CD4-positive, alpha-beta memory T cell (primary cell): ENCODE measurements at regions not wholly inside any gene's neighbourhood (a gene's known extent, or its start where the extent isn't known, plus 50 kb on each side); places are given as distances from the start of the nearest gene placed in this dataset.

Experiments used
- CTCF ChIA-PET: fragments of 350-600 bp; sonication (Branson Sonifier 250); formaldehyde crosslinking; loops from one replicate; lab custom pipeline; 2021; ENCODE audit warnings: inconsistent platforms; ENCODE audit not compliant: partially characterized antibody; lab: Charles Lee
- POLR2A ChIA-PET: fragments of 350-600 bp; sonication (Branson Sonifier 250); formaldehyde crosslinking; loops from one replicate; lab custom pipeline; 2021; ENCODE audit not compliant: partially characterized antibody; lab: Charles Lee
- DNase-seq, 5 donors: peaks; one replicate each; pipeline versions ENCODE4 v3.0.0 to v3.0.0-alpha.2; 2020 to 2022; ENCODE audit warnings: mixed read lengths in 1 of 5
- H3K27ac ChIP-seq: one replicate; pipeline ENCODE4 v1.7.0; 2013; ENCODE audit warnings: low read depth, low read length
- H3K27me3 ChIP-seq: 2 replicates; pipeline ENCODE4 v1.7.0; 2013; ENCODE audit warnings: mild to moderate bottlenecking, low read length, moderate library complexity; ENCODE audit not compliant: insufficient read depth
- H3K36me3 ChIP-seq: 2 replicates; pipeline ENCODE4 v1.7.0; 2013; ENCODE audit warnings: mild to moderate bottlenecking, low read length, moderate library complexity; ENCODE audit not compliant: insufficient read depth
- H3K4me1 ChIP-seq: 2 replicates; pipeline ENCODE4 v1.7.0; 2013; ENCODE audit warnings: mild to moderate bottlenecking, low read length, moderate library complexity; ENCODE audit not compliant: insufficient read depth
- H3K4me3 ChIP-seq, 2 donors: one replicate each; pipeline ENCODE4 v1.7.0; 2013; ENCODE audit warnings: low read length in 2 of 2, mild to moderate bottlenecking in 1 of 2
- H3K9me3 ChIP-seq, 2 donors: one replicate each; pipeline ENCODE4 v1.7.0; 2013; ENCODE audit warnings: low read length in 2 of 2, control low read depth in 1 of 2; ENCODE audit not compliant: control insufficient read depth in 1 of 2
- H3K27ac Mint-ChIP-seq, 7 donors: one replicate each; pipeline ENCODE4 v1.8.0; 2020 to 2021; ENCODE audit warnings: mixed read lengths in 7 of 7, mild to moderate bottlenecking in 6 of 7, inconsistent platforms in 3 of 7, moderate library complexity in 3 of 7
- H3K27me3 Mint-ChIP-seq, 2 donors: one replicate each; pipeline ENCODE4 v1.8.0; 2020 to 2021; ENCODE audit warnings: mixed read lengths in 2 of 2
- H3K36me3 Mint-ChIP-seq, 2 donors: one replicate each; pipeline ENCODE4 v1.8.0; 2020 to 2021; ENCODE audit warnings: mixed read lengths in 2 of 2, inconsistent platforms in 1 of 2, mild to moderate bottlenecking in 1 of 2
- H3K4me1 Mint-ChIP-seq, 4 donors: one replicate each; pipeline ENCODE4 v1.8.0; 2020 to 2021; ENCODE audit warnings: mixed read lengths in 4 of 4, mild to moderate bottlenecking in 1 of 4
- H3K4me3 Mint-ChIP-seq, 8 donors: one replicate each; pipeline ENCODE4 v1.8.0; 2020 to 2021; ENCODE audit warnings: mixed read lengths in 8 of 8, mild to moderate bottlenecking in 7 of 8, moderate library complexity in 6 of 8, inconsistent platforms in 3 of 8
- H3K9me3 Mint-ChIP-seq, 8 donors: one replicate each; pipeline ENCODE4 v1.8.0; 2020 to 2021; ENCODE audit warnings: mixed read lengths in 8 of 8, mild to moderate bottlenecking in 5 of 8, inconsistent platforms in 3 of 8, moderate library complexity in 1 of 8
- intact Hi-C: fragments of 100-400 bp; cut with micrococcal nuclease; formaldehyde crosslinking; loops from one replicate; pipeline ENCODE4 v1.15.1; 2023

GRCh38 chr1:212155219-212155618 lies 119.7 kb downstream of the DTL start:
- intact Hi-C loops, result no loop called here

GRCh38 chr1:212157252-212157651 lies 121.7 kb downstream of the DTL start:
- ChIA-PET POLR2A (no interaction called here), CTCF (interaction anchor here (0.6 kb wide), 1 partner anchor 299 kb away, joined by 3 read pairs; no protein-coding TSS in a partner anchor)
- Mint-ChIP-seq H3K27me3 (no peaks in the 10 kb centered on the region), H3K4me1 (peaks cover 14 to 35% (median 26%) of the 10 kb centered on the region in 4 donors), H3K27ac (no peak overlapping the region), H3K9me3 (peaks cover 0 to 7% (median 0%) of the 10 kb centered on the region in 8 donors), H3K36me3 (no peaks in the 10 kb centered on the region), H3K4me3 (no peak overlapping the region)
- H3K27ac ChIP-seq, result no peak overlapping the region
- intact Hi-C loops, result no loop called here
- H3K4me3 ChIP-seq, result no peak overlapping the region
- no peaks in the 10 kb centered on the region for H3K9me3 ChIP-seq
- H3K36me3 ChIP-seq, result no peaks in the 10 kb centered on the region
- no peak for DNase-seq
- H3K4me1 ChIP-seq, result peaks cover 28% of the 10 kb centered on the region
- H3K27me3 ChIP-seq, result no peaks in the 10 kb centered on the region

More at GRCh38 chr1:212155219-212155618, 119.7 kb downstream of the DTL start:
- H3K27me3 Mint-ChIP-seq, result no peaks in the 10 kb centered on the region
- Histone ChIP-seq H3K36me3 (no peaks in the 10 kb centered on the region), H3K27me3 (no peaks in the 10 kb centered on the region), H3K4me3 (no peak overlapping the region), H3K27ac (no peak overlapping the region), H3K9me3 (no peaks in the 10 kb centered on the region), H3K4me1 (peaks cover 13% of the 10 kb centered on the region)
- H3K36me3 Mint-ChIP-seq, result no peaks in the 10 kb centered on the region
- H3K4me3 Mint-ChIP-seq, result no peak overlapping the region
- peaks cover 0 to 7% (median 0%) of the 10 kb centered on the region in 8 donors for H3K9me3 Mint-ChIP-seq
- CTCF ChIA-PET, result no interaction called here
- H3K27ac Mint-ChIP-seq, result no peak overlapping the region
- H3K4me1 Mint-ChIP-seq, result peaks cover 7 to 21% (median 13%) of the 10 kb centered on the region in 4 donors
- no peak for DNase-seq
- POLR2A ChIA-PET, result no interaction called here

DNA sequence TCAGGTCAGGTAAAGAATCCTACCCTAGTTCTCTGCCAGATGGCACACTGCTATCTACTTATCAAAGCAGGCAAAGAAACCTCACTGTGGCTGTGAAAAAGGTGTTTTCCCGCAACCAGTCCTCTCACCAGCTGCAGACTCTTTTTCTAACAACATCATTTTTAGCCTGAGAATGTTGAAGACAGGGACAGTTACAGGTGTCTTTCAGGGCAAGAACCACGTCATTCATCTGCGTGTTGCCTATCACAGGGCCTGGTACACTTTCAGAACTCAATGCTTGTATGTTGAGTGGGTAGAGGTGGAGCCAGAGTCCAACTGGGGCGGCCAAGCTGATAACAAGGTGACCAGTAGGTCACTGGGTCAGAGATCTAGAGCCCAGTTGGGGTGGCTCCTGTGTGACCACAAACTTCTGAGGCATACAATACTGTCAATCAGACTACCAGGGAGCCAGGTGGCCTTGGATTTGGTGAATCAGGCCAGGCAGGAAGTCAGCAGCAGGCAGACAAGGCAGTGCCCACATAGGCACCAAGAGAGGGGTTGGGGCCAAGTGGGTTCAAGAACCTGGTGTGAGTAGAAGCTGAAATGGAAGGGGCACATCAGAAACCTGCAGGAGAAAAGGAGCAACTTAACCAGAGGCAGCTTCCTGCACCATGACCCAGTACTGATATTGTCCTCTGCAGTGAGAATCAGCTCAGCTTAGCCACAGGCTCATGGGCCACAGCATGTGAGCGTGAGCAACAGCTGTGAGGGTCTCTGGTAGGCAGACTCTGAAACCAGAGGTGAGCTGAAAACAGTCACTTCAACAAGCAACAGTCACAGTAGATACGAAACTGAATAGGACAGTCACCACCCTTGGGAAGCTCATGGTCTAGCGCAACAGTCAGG lies 123.6 kb downstream of the DTL start:
- POLR2A ChIA-PET, result no interaction called here
- intact Hi-C loops, result no loop called here

DNA sequence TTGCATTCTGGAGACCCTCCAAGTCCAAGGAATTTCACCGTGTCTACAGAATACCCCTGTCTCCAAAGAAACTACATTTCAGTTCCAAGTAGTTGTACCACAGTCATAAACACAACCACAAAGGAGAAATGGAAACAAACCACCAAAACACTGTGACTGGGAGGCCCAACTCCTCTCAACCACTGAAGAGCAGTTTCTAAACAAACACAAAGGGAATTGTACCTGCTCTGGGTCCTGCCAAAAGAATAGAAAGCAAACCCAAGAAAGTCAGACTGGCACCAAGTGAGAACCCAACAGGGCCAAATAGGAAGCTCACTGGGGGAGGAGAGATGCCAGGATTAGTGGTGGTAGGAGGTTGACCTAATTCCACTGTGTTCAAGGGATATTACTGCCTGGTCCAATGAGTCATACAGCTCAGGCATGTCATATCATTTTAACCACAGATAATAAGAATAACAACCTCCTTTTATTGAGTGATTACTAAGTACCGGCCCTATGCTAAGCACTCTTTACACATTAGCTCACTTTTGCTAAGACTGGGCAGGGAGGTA lies 123.9 kb upstream of the PPP2R5A start:
- DNase-seq, result peak in 2 of 5 donors; percentile 2 to 41
- peak overlapping the region in 4 of 8 donors; percentile 4 to 29 (median 26) for H3K4me3 Mint-ChIP-seq

More for the DNA sequence above, 123.6 kb downstream of the DTL start:
- Mint-ChIP-seq H3K4me1 (peaks cover 20 to 41% (median 31%) of the 10 kb centered on the region in 4 donors), H3K36me3 (no peaks in the 10 kb centered on the region), H3K9me3 (no peaks in the 10 kb centered on the region), H3K27ac (peak overlapping the region; percentile 18 to 93 (median 74)), H3K4me3 (peak overlapping the region in 3 of 8 donors; percentile 6 to 43 (median 9)), H3K27me3 (no peaks in the 10 kb centered on the region)
- peaks cover 40% of the 10 kb centered on the region for H3K4me1 ChIP-seq
- H3K4me3 ChIP-seq, result no peak overlapping the region
- no peak overlapping the region for H3K27ac ChIP-seq
- H3K36me3 ChIP-seq, result no peaks in the 10 kb centered on the region
- peak; percentile 26 to 62 (median 34) for DNase-seq
- CTCF ChIA-PET, result interaction anchor here (1.4 kb wide), 1 partner anchor 88 kb away, joined by 3 read pairs; no protein-coding TSS in a partner anchor
- no peaks in the 10 kb centered on the region for H3K9me3 ChIP-seq
- H3K27me3 ChIP-seq, result no peaks in the 10 kb centered on the region

GRCh38 chr1:212162635-212163034 lies 122.6 kb upstream of the PPP2R5A start:
- H3K9me3 Mint-ChIP-seq, result no peaks in the 10 kb centered on the region

More for the DNA sequence above, 123.9 kb upstream of the PPP2R5A start:
- Mint-ChIP-seq H3K36me3 (no peaks in the 10 kb centered on the region), H3K27ac (peak overlapping the region in 3 of 7 donors; percentile 23 to 29 (median 27)), H3K4me1 (peaks cover 20 to 41% (median 31%) of the 10 kb centered on the region in 4 donors), H3K27me3 (no peaks in the 10 kb centered on the region), H3K9me3 (no peaks in the 10 kb centered on the region)
- POLR2A ChIA-PET, result interaction anchor here (1.7 kb wide), 1 partner anchor 125 kb away, joined by 9 read pairs; no protein-coding TSS in a partner anchor
- intact Hi-C loops, result no loop called here
- H3K4me3 ChIP-seq, result no peak overlapping the region
- no peaks in the 10 kb centered on the region for H3K27me3 ChIP-seq
- no peak overlapping the region for H3K27ac ChIP-seq
- no peaks in the 10 kb centered on the region for H3K36me3 ChIP-seq
- H3K4me1 ChIP-seq, result peaks cover 40% of the 10 kb centered on the region
- H3K9me3 ChIP-seq, result no peaks in the 10 kb centered on the region
- CTCF ChIA-PET, result interaction anchor here (2.2 to 2.3 kb wide), 2 partner anchors 9 to 90 kb away, joined by 5 to 9 read pairs; no protein-coding TSS in a partner anchor

DNA sequence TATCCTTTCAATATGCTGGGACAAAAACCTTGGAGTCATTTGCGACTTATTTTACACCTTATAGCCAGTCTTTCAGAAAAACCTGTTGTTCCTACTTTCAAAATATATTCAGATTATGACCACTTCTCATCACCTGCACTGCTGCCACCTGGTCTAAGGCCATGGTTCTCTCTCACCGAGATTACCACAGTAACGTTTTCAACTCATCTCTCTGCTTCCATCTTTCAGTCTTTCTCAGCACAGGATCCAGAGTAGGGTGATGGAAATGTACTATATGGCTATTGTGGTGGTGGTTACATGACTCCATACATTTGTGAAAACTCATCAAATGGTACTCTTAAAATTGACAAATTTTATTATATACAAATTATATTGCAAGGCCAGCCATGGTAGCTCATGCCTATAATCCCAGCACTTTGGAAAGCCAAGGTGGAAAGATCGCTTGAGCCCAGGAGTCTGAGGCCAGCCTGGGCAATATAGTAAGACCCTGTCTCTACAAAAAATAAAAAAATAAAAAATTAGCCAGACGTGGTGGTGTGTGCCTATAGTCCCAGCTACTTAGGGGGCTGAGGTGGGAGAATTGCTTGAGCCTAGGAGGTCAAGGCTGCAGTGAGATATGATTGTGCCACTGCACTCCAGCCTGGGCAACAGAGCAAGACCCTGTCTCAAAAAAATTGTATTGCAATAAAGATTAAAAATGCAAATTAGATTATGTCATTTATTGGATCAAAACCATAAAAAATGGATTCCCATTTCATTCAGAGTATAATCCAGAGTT lies 120.9 kb upstream of the PPP2R5A start:
- H3K36me3 Mint-ChIP-seq, result no peaks in the 10 kb centered on the region
- Histone ChIP-seq H3K27ac (no peak overlapping the region), H3K4me1 (peaks cover 30% of the 10 kb centered on the region), H3K9me3 (no peaks in the 10 kb centered on the region), H3K36me3 (no peaks in the 10 kb centered on the region), H3K27me3 (no peaks in the 10 kb centered on the region), H3K4me3 (no peak overlapping the region)
- intact Hi-C loops, result no loop called here
- no peak for DNase-seq
- H3K4me3 Mint-ChIP-seq, result no peak overlapping the region
- H3K4me1 Mint-ChIP-seq, result peaks cover 14 to 29% (median 22%) of the 10 kb centered on the region in 4 donors
- ChIA-PET POLR2A (no interaction called here), CTCF (no interaction called here)
- H3K27me3 Mint-ChIP-seq, result no peaks in the 10 kb centered on the region
- H3K9me3 Mint-ChIP-seq, result peaks cover 0 to 1% (median 0%) of the 10 kb centered on the region in 8 donors
- no peak overlapping the region for H3K27ac Mint-ChIP-seq

More at GRCh38 chr1:212162635-212163034, 122.6 kb upstream of the PPP2R5A start:
- H3K4me3 ChIP-seq, result no peak overlapping the region
- ChIA-PET POLR2A (interaction anchor here (1.2 to 1.7 kb wide), 2 partner anchors 10 to 124 kb away, joined by 4 to 9 read pairs; no protein-coding TSS in a partner anchor), CTCF (interaction anchor here (2.2 to 2.3 kb wide), 2 partner anchors 11 to 92 kb away, joined by 5 to 9 read pairs; no protein-coding TSS in a partner anchor)
- H3K9me3 ChIP-seq, result no peaks in the 10 kb centered on the region
- DNase-seq, result peak in 4 of 5 donors; percentile 9 to 33 (median 32)
- peaks cover 20 to 41% (median 31%) of the 10 kb centered on the region in 4 donors for H3K4me1 Mint-ChIP-seq
- peak overlapping the region; percentile 1 to 69 (median 48) for H3K4me3 Mint-ChIP-seq
- no peaks in the 10 kb centered on the region for H3K27me3 Mint-ChIP-seq
- H3K27ac ChIP-seq, result no peak overlapping the region
- H3K27ac Mint-ChIP-seq, result peak overlapping the region in 2 of 7 donors; percentile 24 to 63
- H3K4me1 ChIP-seq, result peaks cover 40% of the 10 kb centered on the region
- no peaks in the 10 kb centered on the region for H3K36me3 ChIP-seq
- H3K36me3 Mint-ChIP-seq, result no peaks in the 10 kb centered on the region
- no peaks in the 10 kb centered on the region for H3K27me3 ChIP-seq
- intact Hi-C loops, result no loop called here
